Liver (tissue), 3 donors: ENCODE measurements at regions not wholly inside any gene's neighbourhood (a gene's known extent, or its start where the extent isn't known, plus 50 kb on each side); places are given as distances from the start of the nearest gene placed in this dataset.

Source experiments
- ATF3 ChIP-seq: IDR thresholded peaks from 2 replicates; pipeline ENCODE4 v1.6.1; 2016; ENCODE audit warnings: antibody characterized with exemption
- CTCF ChIP-seq: fragments of 150-350 bp; IDR thresholded peaks from 2 replicates; pipeline ENCODE4 v1.5.1; 2017; ENCODE audit warnings: improper control_type of control experiment, low read depth, low read length; ENCODE audit not compliant: missing input control
- FOXA1 ChIP-seq: IDR thresholded peaks from 2 replicates; pipeline ENCODE4 v1.6.1; 2016; ENCODE audit warnings: antibody characterized with exemption
- GABPA ChIP-seq, 2 donors: IDR thresholded peaks in 1 of 2; conservative IDR thresholded peaks in 1 of 2; 2 replicates each; pipeline ENCODE4 v1.6.1; 2016; ENCODE audit warnings: antibody characterized with exemption in 2 of 2, mild to moderate bottlenecking in 1 of 2, moderate library complexity in 1 of 2
- JUND ChIP-seq, 2 donors: IDR thresholded peaks; 2 replicates each; pipeline ENCODE4 v1.6.1; 2016; ENCODE audit warnings: antibody characterized with exemption in 2 of 2
- MAX ChIP-seq: IDR thresholded peaks from 2 replicates; pipeline ENCODE4 v1.6.1; 2016; ENCODE audit warnings: antibody characterized with exemption
- RAD21 ChIP-seq, 2 donors: IDR thresholded peaks; 2 replicates each; pipeline ENCODE4 v1.6.1; 2016; ENCODE audit warnings: antibody characterized with exemption in 2 of 2, mild to moderate bottlenecking in 2 of 2
- REST ChIP-seq: IDR thresholded peaks from 2 replicates; pipeline ENCODE4 v1.6.1; 2016; ENCODE audit warnings: antibody characterized with exemption, mild to moderate bottlenecking
- SP1 ChIP-seq: IDR thresholded peaks from 2 replicates; pipeline ENCODE4 v1.6.1; 2018; ENCODE audit warnings: antibody characterized with exemption, mild to moderate bottlenecking
- TAF1 ChIP-seq: conservative IDR thresholded peaks from 2 replicates; pipeline ENCODE4 v1.6.1; 2016; ENCODE audit warnings: antibody characterized with exemption, mild to moderate bottlenecking
- donor health status: healthy.
- donor health status: healthy.

GRCh38 chr10:121131014-121131413 is 279.9 kb downstream of the WDR11 start:
- TF ChIP-seq CTCF = no peak
- no peak for TF ChIP-seq ATF3
- TF ChIP-seq RAD21 (IDR thresholded peaks at IDR 0.05) = no peak
- no peak for TF ChIP-seq MAX
- TF ChIP-seq FOXA1 = no peak
- TF ChIP-seq GABPA (IDR thresholded peaks at IDR 0.05 in 1 of 2, conservative IDR thresholded peaks at IDR 0.05 in 1 of 2) = no peak
- TF ChIP-seq JUND (IDR thresholded peaks at IDR 0.05) = no peak
- no peak for TF ChIP-seq SP1
- TF ChIP-seq REST = no peak
- TF ChIP-seq TAF1 = no peak
